ENCODE measurements at regions not wholly inside any gene's neighbourhood (a gene's known extent, or its start where the extent isn't known, plus 50 kb on each side); places are given as distances from the start of the nearest gene placed in this dataset.

DNA sequence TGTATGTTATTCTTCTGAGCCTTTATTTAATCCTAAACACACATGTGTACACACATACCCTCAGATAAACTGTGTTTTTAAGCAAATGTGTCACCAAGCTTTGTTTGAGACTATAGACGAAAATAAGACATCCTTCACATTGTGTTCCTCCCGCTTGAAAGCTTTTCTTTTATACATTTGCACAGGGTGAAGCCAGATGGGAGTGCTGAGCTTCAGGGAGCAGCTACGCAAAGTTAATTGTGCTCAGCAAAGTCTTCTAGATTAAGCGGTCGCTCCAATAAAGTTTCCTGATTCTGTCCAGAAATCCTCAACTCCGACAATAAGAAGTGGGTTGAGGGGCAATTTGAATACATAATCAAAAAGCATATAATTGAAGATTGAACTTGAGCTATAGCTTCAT, 117.2 kb upstream of the ARGLU1 start:
- TF ChIP-seq, protein P1, sequence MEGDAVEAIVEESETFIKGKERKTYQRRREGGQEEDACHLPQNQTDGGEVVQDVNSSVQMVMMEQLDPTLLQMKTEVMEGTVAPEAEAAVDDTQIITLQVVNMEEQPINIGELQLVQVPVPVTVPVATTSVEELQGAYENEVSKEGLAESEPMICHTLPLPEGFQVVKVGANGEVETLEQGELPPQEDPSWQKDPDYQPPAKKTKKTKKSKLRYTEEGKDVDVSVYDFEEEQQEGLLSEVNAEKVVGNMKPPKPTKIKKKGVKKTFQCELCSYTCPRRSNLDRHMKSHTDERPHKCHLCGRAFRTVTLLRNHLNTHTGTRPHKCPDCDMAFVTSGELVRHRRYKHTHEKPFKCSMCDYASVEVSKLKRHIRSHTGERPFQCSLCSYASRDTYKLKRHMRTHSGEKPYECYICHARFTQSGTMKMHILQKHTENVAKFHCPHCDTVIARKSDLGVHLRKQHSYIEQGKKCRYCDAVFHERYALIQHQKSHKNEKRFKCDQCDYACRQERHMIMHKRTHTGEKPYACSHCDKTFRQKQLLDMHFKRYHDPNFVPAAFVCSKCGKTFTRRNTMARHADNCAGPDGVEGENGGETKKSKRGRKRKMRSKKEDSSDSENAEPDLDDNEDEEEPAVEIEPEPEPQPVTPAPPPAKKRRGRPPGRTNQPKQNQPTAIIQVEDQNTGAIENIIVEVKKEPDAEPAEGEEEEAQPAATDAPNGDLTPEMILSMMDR (IDR thresholded peaks at IDR 0.05), result no peak
- TF ChIP-seq POLR2A (IDR thresholded peaks at IDR 0.05), result no peak
